ENCODE measurements at regions not wholly inside any gene's neighbourhood (a gene's known extent, or its start where the extent isn't known, plus 50 kb on each side); places are given as distances from the start of the nearest gene placed in this dataset.

DNA sequence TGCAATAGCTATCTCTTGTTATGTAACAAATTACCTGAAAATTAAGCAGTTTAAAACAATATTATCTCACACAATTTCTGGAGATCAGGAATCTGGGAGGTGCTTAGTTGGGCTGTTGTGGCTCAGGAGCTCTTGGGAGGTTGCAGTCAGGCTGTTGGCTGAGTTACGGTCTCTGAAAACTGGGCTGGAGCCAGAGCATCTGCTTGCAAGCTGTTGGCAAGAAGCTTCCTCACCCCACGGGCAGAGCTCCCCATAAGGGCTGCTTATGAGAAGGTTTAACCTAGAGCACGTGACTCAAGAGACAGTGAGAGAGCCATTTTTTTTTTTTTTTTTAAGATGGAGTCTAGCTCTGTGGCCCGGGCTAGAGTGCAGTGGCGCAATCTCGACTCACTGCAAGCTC, 346.8 kb downstream of the ATP23 start:
- peaks cover 14 to 15% of the 10 kb centered on the region in 2 donors for H3K27me3 Mint-ChIP-seq
- Histone ChIP-seq H3K4me1 (ENCODE audit: control insufficient read depth in 1 of 2, extremely low read depth in 1 of 2, insufficient read depth in 2 of 2, low read length in 2 of 2) (no peaks in the 10 kb centered on the region), H3K27ac (ENCODE audit: low read length) (no peak overlapping the region), H3K36me3 (ENCODE audit: control insufficient read depth in 2 of 2, extremely low read depth in 1 of 2, insufficient read depth in 1 of 2, low read length in 1 of 2) (no peaks in the 10 kb centered on the region), H3K4me3 (ENCODE audit: control insufficient read depth in 1 of 2, extremely low read depth in 1 of 2, low read length in 1 of 2) (no peak overlapping the region), H3K9me3 (no peaks in the 10 kb centered on the region), H3K27me3 (replicated peaks in 1 of 2; ENCODE audit: control insufficient read depth in 2 of 2, extremely low read depth in 1 of 2, insufficient read depth in 2 of 2, low read length in 1 of 2) (peaks cover 0 to 3% of the 10 kb centered on the region in 2 experiments)
- peaks cover 0 to 12% (median 4%) of the 10 kb centered on the region in 3 donors for H3K9me3 Mint-ChIP-seq
- ChIA-PET POLR2A (no interaction called here), CTCF (no interaction called here)
- DNase-seq = no peak
- H3K4me3 Mint-ChIP-seq = no peak overlapping the region
- H3K36me3 Mint-ChIP-seq = no peaks in the 10 kb centered on the region
- 100% methylated on average over 2 of the region's 6 CpGs for WGBS (ENCODE audit: insufficient coverage)
- no peaks in the 10 kb centered on the region for H3K4me1 Mint-ChIP-seq
- no peak for ATAC-seq (replicated peaks in 1 of 4)
- H3K27ac Mint-ChIP-seq = no peak overlapping the region

DNA sequence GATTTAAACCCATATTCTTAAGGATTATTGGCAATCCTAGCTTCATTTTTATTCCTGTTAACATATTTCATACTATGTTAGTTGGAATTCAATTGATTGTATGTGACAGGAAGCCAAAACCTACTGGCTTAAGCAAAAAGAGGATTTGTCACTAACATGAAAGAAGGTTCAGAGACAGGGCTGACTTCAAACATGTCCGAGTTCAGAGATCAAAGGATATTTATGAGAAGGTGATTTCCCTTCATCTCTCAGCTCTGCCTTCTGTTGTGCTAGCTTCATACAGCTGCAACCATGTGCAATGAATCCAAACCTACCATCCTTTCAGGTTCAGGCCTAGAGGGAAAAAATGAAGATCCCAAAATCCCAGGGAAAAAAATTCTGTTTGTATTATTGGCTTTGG, 349.7 kb downstream of the ATP23 start:
- H3K4me1 ChIP-seq (ENCODE audit: control insufficient read depth in 1 of 2, extremely low read depth in 1 of 2, insufficient read depth in 2 of 2, low read length in 2 of 2) = no peaks in the 10 kb centered on the region
- H3K36me3 ChIP-seq (ENCODE audit: control insufficient read depth in 2 of 2, extremely low read depth in 1 of 2, insufficient read depth in 1 of 2, low read length in 1 of 2) = no peaks in the 10 kb centered on the region
- no peaks in the 10 kb centered on the region for H3K9me3 ChIP-seq
- no peak overlapping the region for H3K27ac Mint-ChIP-seq
- DNase-seq (peak in 1 of 35 experiments; percentile 14), ATAC-seq (replicated peaks in 1 of 4) (no peak)
- no peak overlapping the region for H3K4me3 Mint-ChIP-seq
- POLR2A ChIA-PET = no interaction called here
- peaks cover 0 to 3% of the 10 kb centered on the region in 2 experiments for H3K27me3 ChIP-seq (replicated peaks in 1 of 2; ENCODE audit: control insufficient read depth in 2 of 2, extremely low read depth in 1 of 2, insufficient read depth in 2 of 2, low read length in 1 of 2)
- H3K27ac ChIP-seq (ENCODE audit: low read length) = no peak overlapping the region
- H3K27me3 Mint-ChIP-seq = peaks cover 14 to 26% of the 10 kb centered on the region in 2 donors
- no peaks in the 10 kb centered on the region for H3K36me3 Mint-ChIP-seq
- H3K9me3 Mint-ChIP-seq = peaks cover 0 to 3% (median 0%) of the 10 kb centered on the region in 3 donors
- CTCF ChIA-PET = no interaction called here
- no peaks in the 10 kb centered on the region for H3K4me1 Mint-ChIP-seq
- H3K4me3 ChIP-seq (ENCODE audit: control insufficient read depth in 1 of 2, extremely low read depth in 1 of 2, low read length in 1 of 2) = no peak overlapping the region
- WGBS (ENCODE audit: insufficient coverage) = no CpG with 5 or more reads among the region's 1 CpG

DNA sequence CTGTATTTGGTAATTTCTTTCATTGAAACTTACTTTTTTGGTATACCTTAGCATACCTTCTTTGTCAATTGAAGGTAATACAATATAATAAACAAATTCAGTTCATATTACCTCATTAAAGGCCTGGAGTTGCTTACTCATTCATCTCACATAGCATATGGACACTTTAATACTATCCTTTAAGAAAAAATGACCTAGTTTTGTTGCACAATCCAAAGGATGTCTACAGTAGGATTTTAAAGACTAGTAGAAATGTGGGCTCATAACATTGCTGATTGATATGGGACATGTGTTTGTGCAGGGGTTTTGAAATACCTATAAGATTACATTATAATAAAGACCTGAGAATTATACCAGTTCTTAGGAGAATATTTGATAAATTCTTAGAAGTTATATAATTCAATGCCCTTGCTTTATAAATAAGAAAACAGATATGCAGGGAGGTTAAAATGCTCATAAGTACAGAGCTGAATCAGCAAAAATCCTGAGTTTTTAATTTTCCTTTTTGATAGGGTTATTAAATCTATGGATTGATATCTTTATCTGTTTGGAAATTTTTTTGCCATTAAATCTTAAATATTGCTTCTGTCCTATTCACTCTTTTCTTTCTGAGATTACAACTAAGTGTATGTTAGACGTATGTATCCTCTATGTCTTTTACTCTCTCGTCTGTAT, 352.1 kb downstream of the ATP23 start:
- Histone ChIP-seq H3K27ac (ENCODE audit: low read length) (no peak overlapping the region), H3K9me3 (no peaks in the 10 kb centered on the region), H3K27me3 (replicated peaks in 1 of 2; ENCODE audit: control insufficient read depth in 2 of 2, extremely low read depth in 1 of 2, insufficient read depth in 2 of 2, low read length in 1 of 2) (no peaks in the 10 kb centered on the region), H3K4me1 (ENCODE audit: control insufficient read depth in 1 of 2, extremely low read depth in 1 of 2, insufficient read depth in 2 of 2, low read length in 2 of 2) (no peaks in the 10 kb centered on the region), H3K4me3 (ENCODE audit: control insufficient read depth in 1 of 2, extremely low read depth in 1 of 2, low read length in 1 of 2) (no peak overlapping the region), H3K36me3 (ENCODE audit: control insufficient read depth in 2 of 2, extremely low read depth in 1 of 2, insufficient read depth in 1 of 2, low read length in 1 of 2) (no peaks in the 10 kb centered on the region)
- POLR2A ChIA-PET = no interaction called here
- Mint-ChIP-seq H3K4me1 (no peaks in the 10 kb centered on the region), H3K4me3 (no peak overlapping the region), H3K27me3 (peaks cover 16 to 25% of the 10 kb centered on the region in 2 donors), H3K9me3 (peaks cover 0 to 3% (median 0%) of the 10 kb centered on the region in 3 donors), H3K27ac (no peak overlapping the region), H3K36me3 (no peaks in the 10 kb centered on the region)
- WGBS (ENCODE audit: insufficient coverage) = no CpG with 5 or more reads among the region's 2 CpGs
- no peak for DNase-seq
- CTCF ChIA-PET = no interaction called here
- no peak for ATAC-seq (replicated peaks in 1 of 4)

DNA sequence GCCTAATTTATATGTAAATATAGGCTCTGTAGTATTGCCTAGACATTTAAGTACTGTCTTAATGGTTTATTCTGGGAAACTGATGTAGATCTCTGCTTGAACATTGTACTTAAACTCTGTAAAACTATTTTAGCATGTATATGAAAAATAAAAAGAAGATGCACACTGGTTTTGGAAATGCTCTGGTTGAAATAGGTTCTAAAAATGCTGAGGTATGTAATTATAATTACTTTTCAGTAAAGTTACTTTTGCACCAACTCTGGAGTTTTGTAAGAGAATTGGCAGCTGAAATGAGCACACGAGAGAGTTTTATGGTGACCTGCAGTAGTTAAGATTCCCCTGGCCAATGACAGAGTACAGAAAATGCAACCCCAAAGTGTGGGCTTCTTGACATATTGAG, 353.9 kb downstream of the ATP23 start:
- ATAC-seq (replicated peaks in 1 of 4) (no peak), DNase-seq (no peak)
- Histone ChIP-seq H3K4me3 (ENCODE audit: control insufficient read depth in 1 of 2, extremely low read depth in 1 of 2, low read length in 1 of 2) (no peak overlapping the region), H3K27me3 (replicated peaks in 1 of 2; ENCODE audit: control insufficient read depth in 2 of 2, extremely low read depth in 1 of 2, insufficient read depth in 2 of 2, low read length in 1 of 2) (no peaks in the 10 kb centered on the region), H3K9me3 (no peaks in the 10 kb centered on the region), H3K36me3 (ENCODE audit: control insufficient read depth in 2 of 2, extremely low read depth in 1 of 2, insufficient read depth in 1 of 2, low read length in 1 of 2) (no peaks in the 10 kb centered on the region), H3K4me1 (ENCODE audit: control insufficient read depth in 1 of 2, extremely low read depth in 1 of 2, insufficient read depth in 2 of 2, low read length in 2 of 2) (no peaks in the 10 kb centered on the region), H3K27ac (ENCODE audit: low read length) (no peak overlapping the region)
- 86% methylated on average over 1 of the region's 1 CpG for WGBS (ENCODE audit: insufficient coverage)
- Mint-ChIP-seq H3K4me1 (no peaks in the 10 kb centered on the region), H3K27ac (no peak overlapping the region), H3K36me3 (no peaks in the 10 kb centered on the region), H3K27me3 (peaks cover 10 to 17% of the 10 kb centered on the region in 2 donors), H3K9me3 (no peaks in the 10 kb centered on the region), H3K4me3 (no peak overlapping the region)
- ChIA-PET POLR2A (no interaction called here), CTCF (no interaction called here)

DNA sequence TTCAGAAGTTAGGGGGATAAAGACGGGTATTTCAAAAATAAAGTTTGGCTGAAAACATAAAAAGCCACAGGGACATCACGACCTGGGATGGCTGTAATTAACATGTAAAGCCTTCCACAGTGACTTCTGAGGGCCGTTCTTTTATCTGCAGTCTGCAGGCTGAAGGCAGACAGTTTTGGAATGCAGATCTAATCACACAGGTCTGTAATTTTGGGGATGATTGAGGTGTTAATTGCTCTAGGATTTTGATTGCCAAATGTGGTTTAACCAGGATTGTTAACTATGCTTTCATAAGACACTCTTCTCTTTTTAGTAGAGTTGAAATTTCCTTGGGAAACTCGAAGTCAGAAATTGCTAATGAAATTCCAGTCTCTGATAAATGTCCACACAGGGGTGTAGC, 355.5 kb downstream of the ATP23 start:
- no peak for ATAC-seq (replicated peaks in 1 of 4)
- no peak overlapping the region for H3K4me3 Mint-ChIP-seq

DNA sequence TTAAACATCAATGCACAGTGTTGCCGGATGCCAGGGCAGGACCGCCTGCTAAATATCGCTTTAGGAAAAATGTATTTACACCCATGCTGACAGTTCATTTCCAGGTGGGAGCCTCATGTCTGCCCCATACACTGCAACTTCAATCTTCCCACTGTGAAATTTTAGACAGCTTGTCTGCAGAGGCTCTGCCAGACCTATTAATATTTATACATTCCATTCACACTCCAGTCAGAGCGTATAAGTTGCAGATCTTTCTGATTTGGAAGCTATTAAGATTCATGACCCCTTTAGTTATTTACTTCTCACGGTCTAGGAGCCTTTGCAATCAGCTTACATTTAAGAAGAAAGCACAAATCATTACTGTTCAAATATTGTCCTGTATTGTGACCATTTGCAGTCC, 357.4 kb downstream of the ATP23 start:
- H3K27ac Mint-ChIP-seq = no peak overlapping the region
- H3K4me1 ChIP-seq (ENCODE audit: control insufficient read depth in 1 of 2, extremely low read depth in 1 of 2, insufficient read depth in 2 of 2, low read length in 2 of 2) = no peaks in the 10 kb centered on the region
- H3K4me1 Mint-ChIP-seq = no peaks in the 10 kb centered on the region
- WGBS (ENCODE audit: insufficient coverage) = 91% methylated on average over 4 of the region's 5 CpGs
- H3K36me3 ChIP-seq (ENCODE audit: control insufficient read depth in 2 of 2, extremely low read depth in 1 of 2, insufficient read depth in 1 of 2, low read length in 1 of 2) = no peaks in the 10 kb centered on the region
- no peak for ATAC-seq (replicated peaks in 1 of 4)
- H3K9me3 ChIP-seq = no peaks in the 10 kb centered on the region
- no peaks in the 10 kb centered on the region for H3K9me3 Mint-ChIP-seq
- DNase-seq = no peak
- H3K4me3 ChIP-seq (ENCODE audit: control insufficient read depth in 1 of 2, extremely low read depth in 1 of 2, low read length in 1 of 2) = no peak overlapping the region
- CTCF ChIA-PET = no interaction called here
- H3K27ac ChIP-seq (ENCODE audit: low read length) = no peak overlapping the region
- no peak overlapping the region for H3K4me3 Mint-ChIP-seq
- H3K36me3 Mint-ChIP-seq = no peaks in the 10 kb centered on the region
- POLR2A ChIA-PET = no interaction called here
- peaks cover 10 to 18% of the 10 kb centered on the region in 2 donors for H3K27me3 Mint-ChIP-seq
- no peaks in the 10 kb centered on the region for H3K27me3 ChIP-seq (replicated peaks in 1 of 2; ENCODE audit: control insufficient read depth in 2 of 2, extremely low read depth in 1 of 2, insufficient read depth in 2 of 2, low read length in 1 of 2)

More for the DNA sequence above, 355.5 kb downstream of the ATP23 start:
- no peak overlapping the region for H3K27ac ChIP-seq (ENCODE audit: low read length)
- H3K9me3 Mint-ChIP-seq = no peaks in the 10 kb centered on the region
- WGBS (ENCODE audit: insufficient coverage) = 80% methylated on average over 1 of the region's 4 CpGs
- no peaks in the 10 kb centered on the region for H3K4me1 Mint-ChIP-seq
- no peak for DNase-seq
- no peak overlapping the region for H3K27ac Mint-ChIP-seq
- H3K4me1 ChIP-seq (ENCODE audit: control insufficient read depth in 1 of 2, extremely low read depth in 1 of 2, insufficient read depth in 2 of 2, low read length in 2 of 2) = no peaks in the 10 kb centered on the region
- ChIA-PET CTCF (no interaction called here), POLR2A (no interaction called here)
- peaks cover 10 to 20% of the 10 kb centered on the region in 2 donors for H3K27me3 Mint-ChIP-seq
- H3K36me3 Mint-ChIP-seq = no peaks in the 10 kb centered on the region
- no peak overlapping the region for H3K4me3 ChIP-seq (ENCODE audit: control insufficient read depth in 1 of 2, extremely low read depth in 1 of 2, low read length in 1 of 2)
- no peaks in the 10 kb centered on the region for H3K36me3 ChIP-seq (ENCODE audit: control insufficient read depth in 2 of 2, extremely low read depth in 1 of 2, insufficient read depth in 1 of 2, low read length in 1 of 2)
- H3K9me3 ChIP-seq = no peaks in the 10 kb centered on the region
- H3K27me3 ChIP-seq (replicated peaks in 1 of 2; ENCODE audit: control insufficient read depth in 2 of 2, extremely low read depth in 1 of 2, insufficient read depth in 2 of 2, low read length in 1 of 2) = no peaks in the 10 kb centered on the region

DNA sequence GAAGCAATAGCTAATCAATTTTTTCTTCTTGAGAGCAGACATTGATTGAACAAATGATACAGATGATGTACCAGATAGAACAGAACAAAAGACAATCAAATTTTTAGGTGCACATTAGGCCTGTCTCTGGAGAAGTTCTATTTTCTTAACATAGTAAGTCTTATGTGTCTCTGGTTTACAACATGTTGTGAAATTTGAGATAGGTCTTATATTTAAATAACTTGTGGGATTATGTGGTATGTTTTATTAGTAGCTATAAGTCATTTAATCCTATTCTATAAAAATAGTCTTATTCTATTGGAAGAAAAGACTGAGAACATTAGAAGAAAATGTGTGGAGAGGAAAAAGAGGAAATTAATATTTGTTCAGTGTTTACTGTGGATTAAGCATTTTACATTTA, 358.0 kb downstream of the ATP23 start:
- CTCF ChIA-PET = no interaction called here
- DNase-seq = no peak
- H3K27ac Mint-ChIP-seq = no peak overlapping the region
- no peaks in the 10 kb centered on the region for H3K27me3 ChIP-seq (replicated peaks in 1 of 2; ENCODE audit: control insufficient read depth in 2 of 2, extremely low read depth in 1 of 2, insufficient read depth in 2 of 2, low read length in 1 of 2)
- H3K9me3 ChIP-seq = no peaks in the 10 kb centered on the region
- no peaks in the 10 kb centered on the region for H3K4me1 ChIP-seq (ENCODE audit: control insufficient read depth in 1 of 2, extremely low read depth in 1 of 2, insufficient read depth in 2 of 2, low read length in 2 of 2)
- no peak overlapping the region for H3K27ac ChIP-seq (ENCODE audit: low read length)
- peaks cover 10 to 16% of the 10 kb centered on the region in 2 donors for H3K27me3 Mint-ChIP-seq
- H3K36me3 ChIP-seq (ENCODE audit: control insufficient read depth in 2 of 2, extremely low read depth in 1 of 2, insufficient read depth in 1 of 2, low read length in 1 of 2) = no peaks in the 10 kb centered on the region
- H3K36me3 Mint-ChIP-seq = no peaks in the 10 kb centered on the region
- POLR2A ChIA-PET = no interaction called here
- H3K4me3 ChIP-seq (ENCODE audit: control insufficient read depth in 1 of 2, extremely low read depth in 1 of 2, low read length in 1 of 2) = no peak overlapping the region
- H3K4me3 Mint-ChIP-seq = no peak overlapping the region
- ATAC-seq (replicated peaks in 1 of 4) = no peak
- H3K9me3 Mint-ChIP-seq = no peaks in the 10 kb centered on the region
- H3K4me1 Mint-ChIP-seq = no peaks in the 10 kb centered on the region
